Left renal cortex interstitium (tissue), 4 donors: ENCODE measurements at regions not wholly inside any gene's neighbourhood (a gene's known extent, or its start where the extent isn't known, plus 50 kb on each side); places are given as distances from the start of the nearest gene placed in this dataset.

Source experiments
- DNase-seq, 4 donors: peaks; one replicate each; pipeline ENCODE4 v3.0.0-alpha.2; 2013; ENCODE audit warnings: low read depth in 4 of 4, low spot score in 2 of 4, missing footprints in 1 of 4

DNA sequence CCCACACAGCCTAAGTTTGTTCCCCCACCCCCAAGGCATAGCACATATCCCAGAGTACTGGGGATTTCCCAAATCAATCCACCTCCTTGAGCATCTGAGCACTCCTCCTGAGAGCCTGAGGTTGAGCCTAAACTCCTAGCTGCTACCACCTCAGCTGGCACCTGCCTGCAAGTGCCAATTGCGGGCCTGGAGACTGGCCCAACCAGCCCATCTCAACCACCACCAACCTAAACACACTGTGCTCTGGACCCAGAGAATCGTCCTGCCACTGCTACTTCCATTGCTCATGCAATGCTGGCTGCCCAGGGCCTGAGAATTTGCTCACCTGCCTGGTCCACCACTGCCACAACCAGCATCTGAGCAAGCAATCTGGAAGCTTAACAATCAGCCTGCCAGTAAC lies 177.1 kb downstream of the FGF13 start:
- no peak for DNase-seq

DNA sequence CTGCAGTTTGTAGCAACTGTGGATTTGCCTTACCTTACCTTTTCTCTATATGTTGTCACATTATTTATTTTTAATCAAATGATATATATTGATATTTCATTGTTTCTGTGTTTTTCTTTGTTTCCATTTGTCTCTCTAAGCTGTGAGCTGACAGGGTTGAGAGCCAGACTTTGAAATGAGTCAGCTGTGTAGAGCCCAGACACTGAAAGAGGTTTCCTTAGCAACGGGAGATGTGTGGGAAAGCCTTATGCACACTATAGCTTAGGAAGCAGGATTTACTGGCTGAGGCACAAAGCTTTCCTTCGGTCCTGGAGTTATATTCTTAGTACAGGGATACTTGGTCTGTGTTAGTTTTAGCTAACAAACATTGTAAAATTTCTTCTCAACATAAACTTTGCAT lies 192.2 kb downstream of the FGF13 start:
- DNase-seq, result peak; percentile 5 to 41 (median 18)

DNA sequence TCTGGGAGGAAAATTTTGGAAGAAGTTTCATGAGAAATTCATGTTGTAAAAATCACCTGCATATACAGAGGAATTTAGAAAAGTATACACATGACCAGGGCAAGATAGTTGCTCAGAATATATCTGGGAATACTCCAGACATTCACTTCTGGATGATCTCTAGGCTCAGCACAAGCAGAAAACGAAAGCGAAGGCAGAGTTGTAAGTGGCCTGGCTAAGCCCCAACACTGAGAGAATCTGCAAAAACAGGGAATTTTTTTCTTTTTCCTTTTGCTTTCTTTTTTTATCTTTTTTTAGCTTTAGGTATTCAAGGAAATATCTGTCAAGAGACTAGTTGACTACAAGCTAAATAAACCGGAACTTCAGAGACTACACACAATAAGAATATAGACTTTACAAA lies 207.2 kb downstream of the FGF13 start:
- no peak for DNase-seq

DNA sequence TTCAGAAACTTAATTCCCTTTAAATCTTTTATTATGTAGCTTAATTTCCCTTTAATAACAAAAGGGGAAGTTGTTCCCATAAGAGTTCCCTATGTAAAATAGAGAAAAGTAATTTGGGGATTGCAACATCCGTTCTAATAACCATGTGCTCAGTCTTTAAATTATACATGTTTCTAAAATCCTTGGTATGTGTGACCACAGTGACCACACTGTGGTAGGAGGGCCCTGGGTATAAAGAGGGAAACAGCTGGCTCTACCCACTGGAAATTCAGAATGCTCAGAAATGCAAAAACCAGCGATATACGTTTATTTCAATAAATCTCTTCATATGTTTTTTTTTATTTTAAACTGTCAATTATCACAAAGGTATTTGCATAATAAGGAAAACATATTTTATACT lies 219.1 kb downstream of the FGF13 start:
- DNase-seq, result no peak

DNA sequence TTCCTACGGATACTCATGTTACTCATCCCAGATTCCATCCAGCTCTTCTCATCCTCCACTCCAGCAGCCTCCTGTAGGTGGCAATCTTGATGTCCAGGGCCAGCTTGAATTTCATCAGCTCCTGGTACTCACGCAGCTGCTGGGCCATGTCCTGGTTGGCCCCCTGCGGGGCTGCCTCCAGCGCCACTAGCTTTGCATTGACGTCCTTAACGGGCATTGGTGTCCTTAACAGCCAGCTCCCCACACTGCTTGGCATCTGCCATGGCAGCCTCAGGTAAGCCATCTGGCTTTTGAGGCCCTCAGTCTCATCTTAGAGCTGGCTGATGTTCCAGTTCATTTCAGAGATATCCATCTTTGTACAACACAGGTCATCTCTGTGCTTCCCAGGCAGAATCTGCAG lies 223.7 kb downstream of the FGF13 start:
- DNase-seq, result no peak

DNA sequence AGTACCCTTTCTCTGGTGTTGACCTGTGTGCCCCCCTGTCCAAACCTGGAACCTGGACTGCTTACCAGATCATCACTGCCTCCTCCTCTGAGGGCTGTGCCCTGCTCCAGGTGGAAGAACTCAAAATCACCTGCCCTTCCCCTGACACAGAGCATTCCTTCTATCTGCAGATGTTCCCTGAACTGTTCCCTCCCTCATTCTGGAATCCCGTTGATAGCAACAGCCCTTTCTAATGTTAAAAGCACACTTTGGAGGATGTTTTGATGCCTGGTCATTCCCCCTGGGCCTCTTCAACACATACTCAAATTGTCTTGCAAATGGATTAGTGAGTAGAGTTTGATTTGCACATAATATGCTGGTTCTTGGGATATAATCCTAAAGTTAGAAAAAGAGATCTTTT lies 225.8 kb downstream of the FGF13 start:
- DNase-seq, result no peak

DNA sequence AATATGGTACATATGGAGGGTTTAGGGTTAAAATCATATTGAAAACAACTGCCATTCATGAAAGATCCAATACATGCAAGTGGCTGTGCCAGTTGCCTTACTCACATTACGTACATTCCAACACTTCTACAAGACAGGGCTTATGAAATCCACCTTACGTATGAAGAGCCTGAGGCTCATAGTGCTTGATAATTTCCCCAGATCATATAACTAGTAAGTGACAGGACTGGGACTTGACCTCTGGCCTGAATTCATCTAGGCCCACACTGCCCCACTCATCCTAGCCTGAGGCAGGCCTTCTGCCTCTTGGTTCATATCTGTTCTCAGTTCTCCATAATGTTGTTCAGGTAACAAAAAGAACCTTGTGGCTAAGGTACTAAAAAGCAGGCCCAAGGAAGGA lies 226.3 kb downstream of the FGF13 start:
- DNase-seq, result no peak

DNA sequence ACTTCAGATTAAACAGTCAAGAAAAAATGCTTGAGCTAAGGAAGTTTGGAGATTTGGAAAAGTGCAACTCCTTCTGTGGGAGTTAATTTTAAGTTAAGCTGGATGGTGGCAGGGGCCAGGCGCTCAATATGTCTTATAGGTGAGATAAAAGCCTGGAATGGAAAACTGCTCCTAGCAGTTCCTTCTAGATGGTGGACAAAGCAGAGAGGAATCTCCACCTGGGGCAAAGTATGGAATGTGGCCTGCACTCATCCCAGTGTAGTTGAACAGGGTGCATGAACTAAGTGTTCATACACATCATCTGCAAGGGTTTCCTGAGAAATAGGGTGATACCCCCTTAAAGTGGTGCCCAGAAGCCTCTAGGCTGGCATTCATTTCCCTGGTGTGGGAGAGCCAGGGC lies 227.1 kb downstream of the FGF13 start:
- DNase-seq, result no peak

DNA sequence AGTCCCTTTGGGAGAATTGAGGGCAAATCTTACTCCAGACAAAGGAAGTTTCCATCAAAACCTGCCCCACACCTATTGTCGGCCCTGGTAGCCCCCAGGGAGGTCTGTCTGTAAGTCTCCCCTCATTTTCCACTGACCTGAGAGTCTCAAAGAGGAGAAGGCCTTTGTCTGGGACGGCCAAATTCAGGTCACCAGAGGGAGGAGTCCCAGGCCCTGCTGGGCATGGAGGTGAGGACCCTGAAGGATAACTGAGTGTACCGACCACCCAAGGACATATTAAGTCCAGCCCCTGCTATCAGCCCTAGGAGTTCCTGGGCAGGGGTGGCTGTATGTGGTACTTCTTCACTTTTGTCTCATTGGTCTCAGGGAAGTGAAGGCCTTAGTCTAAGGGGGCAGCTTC lies 229.9 kb downstream of the FGF13 start:
- no peak for DNase-seq

DNA sequence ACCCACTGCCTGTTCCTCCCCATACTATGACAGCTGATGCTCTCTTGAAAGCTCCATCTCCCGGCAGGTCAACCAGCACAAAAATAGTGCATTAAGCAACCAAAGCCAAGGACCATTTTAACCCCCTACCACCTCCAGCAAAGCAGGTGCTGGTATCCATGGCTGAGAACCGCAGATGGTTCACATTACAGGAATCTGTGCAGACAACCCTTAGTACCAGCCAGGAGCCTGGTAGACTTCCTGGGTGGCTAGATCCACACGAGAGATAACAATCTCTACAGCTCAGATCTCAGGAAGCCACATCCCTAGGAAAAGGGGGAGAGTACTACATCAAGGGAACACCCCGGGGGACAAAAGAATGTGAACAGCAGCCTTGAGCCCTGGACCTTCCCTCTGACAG lies 248.0 kb downstream of the FGF13 start:
- no peak for DNase-seq
